Uterus (tissue), 2 donors: ENCODE measurements at regions not wholly inside any gene's neighbourhood (a gene's known extent, or its start where the extent isn't known, plus 50 kb on each side); places are given as distances from the start of the nearest gene placed in this dataset.

Experiments used
- CTCF ChIP-seq, 4 experiments: fragments of 200-600 bp in 2 of 4; fragments of 450-650 bp in 2 of 4; sonication (generic) in 2 of 4; IDR thresholded peaks; one replicate each; pipeline ENCODE4 v1.5.1; 2016 to 2019; ENCODE audit warnings: antibody characterized with exemption in 4 of 4, mild to moderate bottlenecking in 2 of 4, moderate library complexity in 1 of 4
- POLR2A ChIP-seq, 2 donors: fragments of 450-650 bp; IDR thresholded peaks; one replicate each; pipeline ENCODE4 v1.6.1; 2016; ENCODE audit warnings: antibody characterized with exemption in 2 of 2, mild to moderate bottlenecking in 1 of 2, moderate library complexity in 1 of 2

- TF ChIP-seq CTCF (IDR thresholded peaks at IDR 0.05), result no peak
- TF ChIP-seq POLR2A (IDR thresholded peaks at IDR 0.05), result no peak
These were observed 1495.0 kb upstream of the PCDH20 start for GRCh38 chr13:62910541-62911060.
